ENCODE measurements at regions not wholly inside any gene's neighbourhood (a gene's known extent, or its start where the extent isn't known, plus 50 kb on each side); places are given as distances from the start of the nearest gene placed in this dataset.

DNA sequence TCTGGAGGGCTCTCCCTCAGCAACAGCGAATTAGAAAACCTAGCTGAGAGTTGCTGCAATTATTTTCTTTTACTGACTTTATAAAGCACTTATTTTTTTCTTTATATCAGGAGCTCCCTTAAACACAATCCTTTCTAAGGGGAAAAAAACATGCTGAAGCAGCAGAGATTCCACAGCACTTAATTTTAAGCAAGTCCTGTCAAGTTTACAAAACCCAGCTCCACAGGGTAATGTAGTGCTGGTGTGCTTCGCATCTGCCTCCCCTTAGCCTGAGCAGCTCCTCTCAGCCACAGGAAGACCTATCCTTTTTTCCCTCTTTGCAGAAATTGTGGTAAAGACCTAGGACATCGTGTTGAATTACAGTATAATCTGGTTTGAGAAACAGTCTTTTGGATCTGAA, 208.1 kb upstream of the SYNDIG1 start:
- Histone ChIP-seq H3K9me2 (ENCODE audit: insufficient read depth) (no peaks in the 10 kb centered on the region; the same call in 1 of the 2 replicates), H3K79me2 (ENCODE audit: low read depth) (no peaks in the 10 kb centered on the region), H3K36me3 (ENCODE audit: low read depth) (no peaks in the 10 kb centered on the region), H3K4me3 (no peak overlapping the region), H3K4me2 (no peak overlapping the region), H2AFZ (no peak overlapping the region), H3K27me3 (ENCODE audit: insufficient read depth, low read depth) (no peaks in the 10 kb centered on the region), H3K27ac (no peak overlapping the region), H3K9me3 (ENCODE audit: insufficient read depth, low read depth) (no peaks in the 10 kb centered on the region), H3K4me1 (replicated peaks; ENCODE audit: insufficient read depth) (0 out of 2 replicates have a peak, but pooled peaks cover 7% of the 10 kb centered on the region), H3F3A (ENCODE audit: insufficient read depth, low read depth) (no peaks in the 10 kb centered on the region), H4K20me1 (ENCODE audit: insufficient read depth) (no peaks in the 10 kb centered on the region)
- TF ChIP-seq, protein P1, sequence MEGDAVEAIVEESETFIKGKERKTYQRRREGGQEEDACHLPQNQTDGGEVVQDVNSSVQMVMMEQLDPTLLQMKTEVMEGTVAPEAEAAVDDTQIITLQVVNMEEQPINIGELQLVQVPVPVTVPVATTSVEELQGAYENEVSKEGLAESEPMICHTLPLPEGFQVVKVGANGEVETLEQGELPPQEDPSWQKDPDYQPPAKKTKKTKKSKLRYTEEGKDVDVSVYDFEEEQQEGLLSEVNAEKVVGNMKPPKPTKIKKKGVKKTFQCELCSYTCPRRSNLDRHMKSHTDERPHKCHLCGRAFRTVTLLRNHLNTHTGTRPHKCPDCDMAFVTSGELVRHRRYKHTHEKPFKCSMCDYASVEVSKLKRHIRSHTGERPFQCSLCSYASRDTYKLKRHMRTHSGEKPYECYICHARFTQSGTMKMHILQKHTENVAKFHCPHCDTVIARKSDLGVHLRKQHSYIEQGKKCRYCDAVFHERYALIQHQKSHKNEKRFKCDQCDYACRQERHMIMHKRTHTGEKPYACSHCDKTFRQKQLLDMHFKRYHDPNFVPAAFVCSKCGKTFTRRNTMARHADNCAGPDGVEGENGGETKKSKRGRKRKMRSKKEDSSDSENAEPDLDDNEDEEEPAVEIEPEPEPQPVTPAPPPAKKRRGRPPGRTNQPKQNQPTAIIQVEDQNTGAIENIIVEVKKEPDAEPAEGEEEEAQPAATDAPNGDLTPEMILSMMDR (conservative IDR thresholded peaks at IDR 0.05) = no peak
- TF ChIP-seq EZH2 (IDR thresholded peaks at IDR 0.05; ENCODE audit: low read depth) = no peak
- DNase-seq = no peak
- POLR2A ChIA-PET (ENCODE audit: unreplicated experiment) = interaction anchor here (0.6 kb wide), 1 partner anchor 225 kb away, joined by 3 read pairs; no protein-coding TSS in a partner anchor
- intact Hi-C loops (cut with micrococcal nuclease; ENCODE audit: unreplicated experiment) = no loop called here
- CTCF ChIA-PET = interaction anchor here (0.6 kb wide), 1 partner anchor 104 kb away, joined by 7 read pairs; no protein-coding TSS in a partner anchor
- no TSS peak for BruUV-seq (replicated peaks)

DNA sequence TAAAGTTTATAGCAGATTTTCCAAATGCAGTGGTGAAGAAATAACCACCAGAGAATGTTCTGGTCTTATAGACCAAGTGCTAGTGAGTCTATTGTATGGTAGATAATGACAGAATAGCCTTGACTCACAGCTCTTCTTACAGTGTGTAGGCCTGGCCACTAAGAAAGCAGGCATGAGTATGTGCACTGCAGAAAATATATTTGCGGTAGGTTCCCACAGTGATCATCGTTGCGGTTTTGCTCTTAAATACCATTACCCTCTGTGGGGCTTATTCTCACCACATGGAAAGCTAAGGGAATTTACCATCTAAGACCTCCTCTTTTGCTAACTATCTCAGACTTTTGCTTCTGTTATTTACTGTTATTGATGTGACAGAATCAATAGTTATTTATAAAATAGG, 212.3 kb upstream of the SYNDIG1 start:
- Histone ChIP-seq H3K9me3 (ENCODE audit: insufficient read depth, low read depth) (no peaks in the 10 kb centered on the region), H3K36me3 (ENCODE audit: low read depth) (no peaks in the 10 kb centered on the region), H3K79me2 (ENCODE audit: low read depth) (no peaks in the 10 kb centered on the region), H3K9me2 (ENCODE audit: insufficient read depth) (no peaks in the 10 kb centered on the region), H3K4me1 (replicated peaks; ENCODE audit: insufficient read depth) (0 out of 2 replicates have a peak, but pooled peaks cover 7% of the 10 kb centered on the region), H4K20me1 (ENCODE audit: insufficient read depth) (no peaks in the 10 kb centered on the region), H3K27me3 (ENCODE audit: insufficient read depth, low read depth) (no peaks in the 10 kb centered on the region), H3F3A (ENCODE audit: insufficient read depth, low read depth) (no peaks in the 10 kb centered on the region), H2AFZ (no peak overlapping the region), H3K27ac (no peak overlapping the region), H3K4me3 (no peak overlapping the region), H3K4me2 (no peak overlapping the region)
- ChIA-PET POLR2A (ENCODE audit: unreplicated experiment) (no interaction called here), CTCF (no interaction called here)
- intact Hi-C loops (cut with micrococcal nuclease; ENCODE audit: unreplicated experiment) = no loop called here
- no peak for TF ChIP-seq EZH2 (IDR thresholded peaks at IDR 0.05; ENCODE audit: low read depth)
- TF ChIP-seq, protein P1 (conservative IDR thresholded peaks at IDR 0.05) = no peak
- BruUV-seq (replicated peaks) = no TSS peak
- no peak for DNase-seq

DNA sequence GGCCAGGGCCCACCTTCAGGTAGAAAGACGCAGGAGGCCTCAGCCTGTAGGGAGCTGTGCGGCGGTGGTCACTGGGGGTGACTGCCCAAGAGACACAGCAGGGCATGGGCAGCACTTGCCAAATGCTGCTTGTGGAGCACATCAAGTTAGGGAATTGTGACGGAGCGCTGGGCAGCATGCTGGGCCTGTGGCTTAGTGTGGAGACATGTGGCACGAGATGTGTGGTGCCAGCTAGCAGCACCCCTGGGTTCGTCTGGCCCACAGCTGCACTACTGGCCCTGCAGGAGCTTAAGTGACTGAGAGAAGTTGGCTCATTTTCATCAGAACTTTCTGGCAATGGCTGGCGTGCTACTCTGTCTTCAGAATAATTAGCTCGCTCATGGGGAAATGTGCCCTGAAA, 213.1 kb upstream of the SYNDIG1 start:
- Histone ChIP-seq H3K4me3 (no peak overlapping the region), H3F3A (ENCODE audit: insufficient read depth, low read depth) (no peaks in the 10 kb centered on the region), H3K27ac (no peak overlapping the region), H3K36me3 (ENCODE audit: low read depth) (no peaks in the 10 kb centered on the region), H3K79me2 (ENCODE audit: low read depth) (no peaks in the 10 kb centered on the region), H3K9me3 (ENCODE audit: insufficient read depth, low read depth) (no peaks in the 10 kb centered on the region), H4K20me1 (ENCODE audit: insufficient read depth) (no peaks in the 10 kb centered on the region), H3K4me2 (no peak overlapping the region), H2AFZ (no peak overlapping the region), H3K9me2 (ENCODE audit: insufficient read depth) (0 out of 2 replicates have a peak, but pooled peaks cover under 1% of the 10 kb centered on the region), H3K4me1 (replicated peaks; ENCODE audit: insufficient read depth) (0 out of 2 replicates have a peak, but pooled peaks cover 7% of the 10 kb centered on the region), H3K27me3 (ENCODE audit: insufficient read depth, low read depth) (no peaks in the 10 kb centered on the region)
- TF ChIP-seq EZH2 (IDR thresholded peaks at IDR 0.05; ENCODE audit: low read depth) = no peak
- TF ChIP-seq, protein P1 (conservative IDR thresholded peaks at IDR 0.05) = no peak
- ChIA-PET POLR2A (ENCODE audit: unreplicated experiment) (no interaction called here), CTCF (no interaction called here)
- DNase-seq = no peak
- intact Hi-C loops (cut with micrococcal nuclease; ENCODE audit: unreplicated experiment) = no loop called here
- no TSS peak for BruUV-seq (replicated peaks)
